ENCODE measurements at regions not wholly inside any gene's neighbourhood (a gene's known extent, or its start where the extent isn't known, plus 50 kb on each side); places are given as distances from the start of the nearest gene placed in this dataset.

GRCh38 chr14:71478542-71478941 is 453.7 kb upstream of the RGS6 start:
- TF ChIP-seq CTCF (conservative IDR thresholded peaks at IDR 0.05; ENCODE audit: low read length) = no peak
- no peak for TF ChIP-seq EZH2phosphoT487 (IDR thresholded peaks at IDR 0.05; ENCODE audit: borderline replicate concordance)

Measured in Loucy (cell line).